Activated T-cell treated with anti-CD3 and anti-CD28 coated beads, Interleukin-2, amount 50 U/mL, for 1 hour (primary cell): ENCODE measurements at regions not wholly inside any gene's neighbourhood (a gene's known extent, or its start where the extent isn't known, plus 50 kb on each side); places are given as distances from the start of the nearest gene placed in this dataset.

Experiments used
- DNase-seq: peaks from one replicate; pipeline ENCODE4 v3.0.0-alpha.2; 2020

DNA sequence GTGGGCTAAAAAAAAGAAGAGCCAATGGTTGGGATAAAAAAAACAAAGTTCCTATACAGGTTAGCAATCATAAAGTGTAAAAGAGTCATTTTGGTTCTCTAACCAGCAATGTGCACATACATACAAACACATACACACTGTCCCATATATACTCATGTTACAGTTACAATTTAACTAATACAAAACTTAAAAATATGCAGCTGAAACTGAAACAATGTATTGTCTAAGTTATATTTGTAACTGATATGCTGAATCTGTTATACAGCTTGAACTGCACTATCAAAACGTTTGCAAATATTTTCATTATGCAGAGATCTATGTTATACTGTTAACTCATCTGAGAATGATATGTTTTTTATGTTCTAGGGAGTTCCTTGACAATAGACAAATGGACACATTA, 173.7 kb downstream of the KLF12 start:
- no peak for DNase-seq

DNA sequence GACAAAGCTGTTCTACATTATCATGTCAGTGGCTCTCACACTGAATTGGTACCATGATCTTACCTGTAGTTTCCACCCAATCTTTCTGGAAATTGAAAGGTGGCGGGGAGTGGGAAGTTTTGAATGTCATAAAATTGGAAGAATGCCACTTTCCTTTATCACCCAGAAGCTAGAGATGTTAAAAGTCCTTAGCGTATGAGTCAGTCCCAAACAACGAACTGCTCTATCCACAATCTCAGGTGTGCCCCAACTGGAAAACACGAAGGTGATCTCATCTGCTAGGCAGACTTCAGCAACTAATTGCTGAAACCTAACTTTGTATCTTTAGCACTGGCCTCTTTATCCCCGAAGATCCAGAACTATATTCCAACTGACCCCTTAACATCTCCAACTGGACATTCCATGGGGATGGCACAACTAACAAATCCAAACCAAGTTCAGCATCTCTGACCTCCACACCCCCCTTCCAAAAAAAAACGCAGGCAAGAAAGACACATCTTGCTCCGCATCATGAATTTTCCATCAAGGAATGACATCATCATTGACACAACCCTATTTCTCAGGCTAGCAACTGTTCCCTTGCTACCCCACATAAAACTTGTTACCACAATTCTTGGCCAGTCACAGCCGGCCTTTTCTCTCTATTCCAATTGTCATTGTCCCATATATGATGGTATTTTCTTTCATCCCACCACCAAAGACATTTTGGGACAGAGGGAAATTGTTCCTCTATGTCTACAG, 175.4 kb downstream of the KLF12 start:
- no peak for DNase-seq

DNA sequence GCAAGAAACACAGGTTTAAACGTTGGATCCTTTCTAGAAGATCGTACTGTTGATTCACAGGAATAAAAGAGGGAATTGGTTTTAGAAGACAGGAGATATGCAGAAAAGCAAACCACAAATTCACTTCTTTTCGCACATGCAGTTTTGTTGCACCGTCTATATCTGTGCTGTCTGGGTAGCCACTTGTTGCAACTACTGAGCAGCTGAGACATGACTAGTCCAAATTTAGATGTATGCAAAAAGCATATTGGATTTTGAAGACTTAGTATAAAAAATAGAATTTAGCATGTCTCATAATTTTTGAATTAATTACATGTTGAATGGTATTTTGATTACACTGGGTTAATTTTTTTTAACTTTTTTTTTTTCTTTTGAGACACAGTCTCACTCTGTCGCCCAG, 176.3 kb downstream of the KLF12 start:
- no peak for DNase-seq

DNA sequence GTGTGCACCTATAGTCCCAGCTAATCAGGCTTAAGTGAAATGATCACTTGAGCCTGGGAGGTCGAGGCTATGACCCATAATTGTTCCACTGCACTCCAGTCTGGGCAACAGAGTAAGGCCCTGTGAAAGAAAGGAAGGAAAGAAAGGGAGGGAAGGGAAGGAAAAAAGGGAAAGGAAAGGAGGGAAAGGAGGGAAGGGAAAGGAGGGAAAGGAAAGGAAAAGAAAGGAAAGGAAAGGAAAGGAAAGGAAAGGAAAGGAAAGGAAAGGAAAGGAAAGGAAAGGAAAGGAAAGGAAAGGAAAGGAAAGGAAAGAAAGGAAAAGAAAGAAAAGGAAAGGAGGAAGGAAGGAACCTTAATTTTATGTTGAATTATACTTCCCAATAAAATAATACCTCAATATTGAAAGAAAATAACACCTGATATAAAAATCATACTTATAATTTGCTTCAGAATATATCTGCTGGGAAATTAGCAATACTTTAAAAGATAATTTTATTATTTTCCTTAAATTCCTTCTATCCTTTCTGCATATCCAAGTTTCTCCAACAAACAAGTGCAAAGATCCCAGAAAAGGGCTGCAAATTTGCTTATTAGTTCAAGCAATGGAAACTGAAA, 177.3 kb downstream of the KLF12 start:
- no peak for DNase-seq

DNA sequence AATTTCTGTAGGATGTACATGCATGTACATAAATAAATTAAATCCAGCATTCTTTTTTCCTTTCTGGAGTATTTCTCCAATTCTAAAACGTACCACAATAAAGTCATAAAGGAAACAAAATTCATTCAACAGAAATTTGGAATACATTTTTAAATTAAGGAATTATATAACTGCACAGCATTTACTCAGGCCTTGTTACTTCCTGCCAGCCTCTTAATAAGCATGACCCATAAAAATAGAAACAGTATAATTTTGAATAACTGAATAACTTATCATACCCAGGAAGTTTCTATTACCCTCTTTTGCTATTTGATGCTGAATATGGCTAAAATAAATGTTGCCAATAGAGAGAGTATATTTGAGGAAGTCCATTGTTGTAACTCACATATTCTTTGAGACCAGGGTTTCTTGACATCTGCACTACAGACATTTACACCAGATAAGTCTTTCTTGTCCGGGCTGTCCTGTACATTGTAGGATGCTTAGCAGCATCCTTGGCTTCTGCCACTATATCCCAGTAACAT, 178.2 kb downstream of the KLF12 start:
- no peak for DNase-seq

DNA sequence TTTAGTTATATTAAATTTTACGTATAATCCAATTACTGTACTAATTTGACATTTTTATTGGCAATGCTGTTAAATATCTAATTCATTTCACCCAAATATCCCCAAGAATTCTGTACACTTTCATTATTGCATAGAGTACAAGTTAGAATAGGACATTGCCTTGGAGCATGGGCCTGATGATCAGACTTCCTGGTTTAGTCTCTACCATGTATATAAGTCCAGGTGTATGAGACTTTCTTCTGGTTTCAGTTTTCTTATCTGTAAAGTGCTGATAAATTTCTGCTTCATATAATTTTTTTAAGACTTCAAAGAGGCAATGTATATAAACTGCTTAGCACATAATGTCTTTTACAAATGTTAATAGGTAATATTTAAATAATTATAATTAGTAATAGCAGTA, 179.4 kb downstream of the KLF12 start:
- DNase-seq, result no peak

DNA sequence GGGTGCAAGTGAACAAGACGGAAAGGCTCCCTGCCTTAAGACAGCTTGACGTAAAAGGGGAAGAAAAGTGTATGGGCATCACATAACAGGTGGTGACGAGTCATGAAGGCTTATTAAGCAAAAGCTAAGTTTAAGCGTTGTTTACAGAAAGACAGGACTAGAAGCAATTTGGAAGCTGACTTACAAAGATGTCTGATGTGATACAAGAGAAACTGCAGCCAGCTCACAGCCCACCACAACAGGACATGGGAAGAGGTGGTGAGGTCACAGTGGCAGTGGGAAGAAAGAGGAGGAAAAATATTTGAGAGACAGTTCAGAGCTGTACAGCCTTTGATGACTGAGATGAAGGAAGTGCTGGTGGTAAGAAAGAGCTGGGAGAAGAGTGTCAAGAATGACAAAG, 181.6 kb downstream of the KLF12 start:
- DNase-seq, result no peak

DNA sequence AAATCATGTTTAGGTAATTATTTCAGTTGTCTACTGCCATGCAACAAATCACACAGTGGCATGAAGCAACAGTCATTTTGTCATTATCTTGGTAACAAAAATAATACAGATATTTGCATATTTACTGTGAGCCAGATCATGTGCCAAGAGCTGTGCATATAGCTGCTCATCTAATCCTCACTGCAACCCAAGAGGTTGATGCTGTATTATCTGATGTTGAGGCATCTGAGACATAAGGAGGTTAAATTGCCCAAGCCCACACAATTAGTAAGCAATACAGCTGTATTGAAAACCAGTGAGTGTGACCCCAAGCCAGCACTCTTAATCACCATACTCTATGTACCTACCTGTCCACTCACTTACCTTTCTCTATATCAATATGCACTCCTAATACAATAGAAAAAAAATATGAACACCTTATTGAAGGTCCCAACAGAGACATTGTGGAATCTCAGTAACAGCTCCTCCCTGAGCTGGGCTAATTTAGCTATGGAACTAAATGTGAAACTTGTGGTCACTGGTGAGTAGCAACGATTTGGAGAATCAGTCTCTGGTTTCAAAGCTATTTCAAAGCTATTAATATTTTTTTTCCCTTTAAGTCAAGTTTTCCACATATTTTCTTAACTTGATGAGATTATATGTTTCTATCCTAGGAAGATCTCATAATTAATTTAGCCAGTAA, 185.2 kb downstream of the KLF12 start:
- no peak for DNase-seq

DNA sequence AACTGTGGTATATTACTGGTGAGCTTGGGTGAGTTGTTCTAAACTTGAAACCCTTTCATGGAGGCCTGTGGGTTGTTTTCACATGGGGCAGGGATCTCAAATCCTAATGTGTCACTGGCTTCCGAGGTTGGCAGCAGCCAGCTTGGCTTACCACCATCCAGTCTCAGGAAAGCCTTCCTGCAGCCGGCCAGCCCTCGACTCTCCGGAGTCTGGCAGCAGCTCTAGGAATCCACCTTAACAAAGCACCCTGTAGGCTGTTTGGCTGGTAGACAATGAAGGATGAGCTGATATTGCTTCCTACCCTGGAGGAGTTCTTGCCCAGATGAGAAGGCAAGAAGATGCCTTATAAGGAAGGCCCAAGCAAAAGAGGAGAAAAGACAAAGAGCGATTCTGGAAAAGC, 188.3 kb downstream of the KLF12 start:
- no peak for DNase-seq

DNA sequence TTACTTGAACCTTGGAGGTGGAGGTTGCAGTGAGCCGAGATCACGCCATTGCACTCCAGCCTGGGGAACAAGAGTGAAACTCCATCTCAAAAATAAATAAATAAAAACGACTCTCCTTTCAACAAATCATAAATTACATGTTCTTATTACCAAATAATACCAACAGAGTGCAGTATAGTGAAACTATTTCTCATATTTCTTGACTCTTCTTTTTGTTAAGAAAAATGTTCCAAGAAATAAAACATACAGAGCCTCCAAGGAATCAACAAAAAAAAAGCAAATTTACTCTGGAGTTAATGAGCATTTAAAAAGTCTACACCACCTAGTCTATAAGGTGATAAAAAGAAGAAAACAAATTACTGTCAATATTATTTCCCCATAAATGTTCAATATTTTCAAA, 188.8 kb downstream of the KLF12 start:
- no peak for DNase-seq

DNA sequence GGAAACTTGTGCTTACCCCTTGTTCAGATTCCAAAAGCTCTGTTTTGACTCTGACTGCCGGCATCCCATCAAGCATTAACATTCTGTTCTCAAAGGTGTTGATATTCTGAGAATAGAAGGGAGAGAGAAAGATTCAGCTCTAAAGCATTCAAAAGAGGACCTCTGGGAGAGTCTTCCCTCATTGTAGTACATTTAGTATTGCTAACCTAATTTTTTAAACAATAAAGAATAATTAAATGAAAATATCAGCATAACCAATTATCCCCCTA, 190.3 kb downstream of the KLF12 start:
- no peak for DNase-seq

DNA sequence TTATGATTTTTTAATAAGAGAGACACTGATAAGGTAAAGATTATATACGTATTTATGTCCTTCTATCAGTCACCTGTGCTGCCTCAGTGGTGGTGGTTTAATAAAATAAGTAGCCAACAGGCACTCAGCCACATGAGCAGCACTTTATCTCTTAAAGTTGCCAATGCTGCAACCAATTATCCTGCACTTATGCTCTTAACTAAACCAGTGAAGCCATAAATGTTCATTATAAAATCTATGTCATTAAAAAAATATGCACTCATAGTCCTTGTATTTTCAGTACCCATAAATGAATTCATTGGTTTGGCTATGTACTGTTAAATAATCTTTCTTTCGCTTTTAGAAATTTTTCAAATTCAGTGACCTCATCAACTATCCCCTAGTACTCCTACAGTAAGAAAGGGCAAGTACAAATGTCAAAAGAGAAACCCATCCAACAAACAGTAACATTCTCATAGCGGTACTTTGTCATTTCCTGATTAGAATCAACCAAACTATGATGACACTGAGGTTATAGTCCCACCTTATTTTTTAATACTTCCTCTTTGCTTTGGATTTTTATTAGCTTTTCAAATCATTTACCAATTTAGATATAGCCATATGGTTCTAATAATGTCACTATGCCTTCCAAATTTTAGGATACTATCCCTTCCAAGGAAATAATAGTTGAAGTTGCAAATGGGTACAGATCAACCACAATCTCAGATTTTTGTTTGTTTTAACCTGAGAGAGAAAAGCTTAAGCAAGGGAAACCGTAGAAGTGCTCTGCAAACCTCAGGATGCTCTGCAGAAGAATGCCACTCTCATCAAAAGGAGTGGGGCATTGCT, 190.9 kb downstream of the KLF12 start:
- no peak for DNase-seq

DNA sequence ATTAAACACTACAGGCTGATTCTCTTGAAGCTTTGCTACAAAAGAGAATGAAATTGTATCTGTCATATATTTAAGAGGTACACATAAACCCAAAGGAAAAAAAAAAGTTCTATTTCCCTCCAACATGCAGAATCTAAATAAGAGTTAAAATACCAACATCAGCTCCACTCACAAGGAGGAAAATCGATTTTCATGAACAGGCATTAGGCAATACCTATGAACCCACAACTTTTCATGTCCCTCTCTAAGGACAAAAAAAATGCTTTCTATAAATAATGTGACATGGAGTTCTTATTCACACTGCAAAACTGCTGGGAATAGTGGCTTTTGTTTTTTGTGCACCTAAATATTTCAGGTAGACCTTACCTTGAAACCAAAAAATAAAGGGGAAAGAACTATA, 192.5 kb downstream of the KLF12 start:
- no peak for DNase-seq

DNA sequence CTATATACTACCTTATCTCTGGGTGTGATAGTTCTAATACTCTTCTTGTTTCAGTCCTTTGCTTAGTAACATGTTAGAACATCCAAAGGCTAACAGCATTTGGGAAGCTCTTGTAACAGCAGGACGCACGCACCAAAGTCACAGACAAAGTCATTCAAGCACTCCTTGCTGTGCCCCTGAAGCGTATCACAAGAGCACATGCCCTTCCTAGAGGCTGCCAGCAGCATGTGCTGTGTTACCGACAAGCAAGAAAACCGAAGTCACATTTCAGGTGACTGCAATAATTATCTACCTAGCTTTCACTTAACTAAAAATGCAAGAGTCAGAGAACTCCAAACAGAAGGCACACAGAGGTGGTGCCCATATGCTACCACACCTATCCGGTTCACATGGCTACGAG, 194.1 kb downstream of the KLF12 start:
- DNase-seq, result no peak

DNA sequence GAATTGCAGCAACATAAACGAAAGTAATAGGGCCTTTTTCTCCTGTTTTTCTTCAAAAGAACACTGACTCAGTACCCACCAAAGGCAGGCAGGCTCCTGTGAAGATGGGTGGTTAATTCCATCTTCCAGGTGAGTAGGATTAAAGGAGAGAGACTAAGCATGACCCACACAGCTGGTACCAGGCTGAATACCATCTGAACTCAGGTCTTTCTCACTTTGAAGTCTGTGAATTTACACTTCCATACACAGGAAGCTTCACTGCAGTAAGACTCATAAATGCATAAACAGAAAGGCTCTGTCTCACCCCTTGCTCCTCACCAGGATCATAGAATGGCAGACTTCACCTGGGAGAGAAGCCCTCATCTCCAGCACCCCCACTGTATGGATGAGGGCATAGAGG, 194.6 kb downstream of the KLF12 start:
- no peak for DNase-seq

DNA sequence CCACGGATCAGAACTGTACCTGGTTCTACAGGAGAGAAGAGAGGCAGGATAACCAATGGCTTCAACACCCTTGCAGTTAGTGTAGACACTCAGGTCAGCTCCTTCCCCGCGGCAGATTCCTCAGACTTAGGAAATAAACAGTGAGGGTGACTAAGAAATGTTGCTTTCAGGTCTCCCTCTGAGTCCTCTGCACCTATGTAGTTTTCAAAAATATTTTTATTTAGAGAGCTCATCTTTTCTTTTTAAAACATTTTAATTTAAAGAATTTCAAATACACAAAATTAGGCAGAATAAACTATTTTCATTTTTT, 195.2 kb downstream of the KLF12 start:
- no peak for DNase-seq

DNA sequence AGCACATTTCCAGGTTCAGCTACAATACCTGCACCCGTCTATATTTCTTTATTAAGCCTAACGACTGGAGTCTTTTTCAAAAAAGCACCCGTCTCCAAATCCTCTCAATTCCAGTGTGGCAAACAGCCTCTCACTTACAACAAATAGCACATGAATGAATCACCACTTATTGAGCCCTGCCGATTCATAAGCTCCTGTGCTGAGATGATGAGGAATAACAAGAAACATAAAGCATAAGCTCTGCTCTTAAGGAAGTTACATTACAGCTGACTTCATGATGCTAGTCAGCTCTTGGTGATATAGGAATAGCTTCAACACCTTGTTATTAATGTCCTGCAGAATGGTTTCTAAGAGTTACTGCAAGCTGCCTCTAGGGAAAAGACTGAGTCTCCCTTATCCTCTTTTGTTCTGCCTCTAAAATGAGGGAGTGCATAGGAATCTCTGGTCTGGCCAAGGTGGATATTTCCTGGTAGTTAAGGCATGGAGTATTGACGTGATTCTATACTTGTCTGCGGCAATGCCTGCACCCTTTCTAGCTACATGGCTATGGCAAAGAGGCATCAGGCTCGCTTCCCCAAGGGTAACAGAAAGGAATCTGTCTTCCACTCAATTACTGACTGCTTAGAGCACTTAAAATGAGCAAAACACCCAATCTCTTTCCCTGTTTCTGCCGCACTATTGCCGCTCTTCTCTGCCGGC, 195.7 kb downstream of the KLF12 start:
- DNase-seq, result no peak

DNA sequence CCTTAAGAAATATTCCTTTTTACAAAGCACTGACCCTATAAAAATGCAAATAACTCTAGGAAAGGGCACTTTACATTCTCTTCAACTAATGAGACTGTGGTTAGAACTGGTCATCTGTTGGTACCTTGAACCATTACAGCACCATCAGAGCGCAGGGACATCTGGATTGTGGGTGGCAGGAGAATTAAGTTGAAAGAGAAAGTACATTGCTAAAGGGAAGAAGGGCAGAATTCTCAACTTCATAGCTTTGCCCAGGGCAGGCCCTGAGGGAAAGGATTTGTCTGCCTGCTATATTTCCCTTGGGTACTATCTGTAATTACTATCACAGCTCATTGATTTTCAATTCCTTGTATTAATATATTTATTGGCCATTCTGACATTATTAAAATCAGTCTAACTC, 196.8 kb downstream of the KLF12 start:
- DNase-seq, result no peak

DNA sequence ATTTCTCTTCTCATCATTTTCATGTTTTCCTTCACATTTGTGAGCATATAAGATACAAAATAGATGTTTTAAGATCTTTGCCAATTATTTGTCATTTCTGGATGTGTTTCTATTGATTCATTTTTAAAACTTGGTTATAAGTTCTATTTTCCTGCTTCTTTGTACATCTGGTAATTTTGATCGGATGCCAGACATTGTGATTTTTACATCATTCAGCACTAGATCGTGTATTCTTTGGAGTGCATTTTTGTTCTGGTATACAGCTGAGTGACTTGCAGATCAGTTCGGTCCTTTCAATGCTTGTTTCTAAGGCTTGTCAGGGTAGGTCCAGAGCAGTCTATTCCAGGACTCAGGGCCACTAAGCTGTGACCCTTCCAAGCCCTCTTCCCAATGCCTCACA, 198.2 kb downstream of the KLF12 start:
- DNase-seq, result no peak

DNA sequence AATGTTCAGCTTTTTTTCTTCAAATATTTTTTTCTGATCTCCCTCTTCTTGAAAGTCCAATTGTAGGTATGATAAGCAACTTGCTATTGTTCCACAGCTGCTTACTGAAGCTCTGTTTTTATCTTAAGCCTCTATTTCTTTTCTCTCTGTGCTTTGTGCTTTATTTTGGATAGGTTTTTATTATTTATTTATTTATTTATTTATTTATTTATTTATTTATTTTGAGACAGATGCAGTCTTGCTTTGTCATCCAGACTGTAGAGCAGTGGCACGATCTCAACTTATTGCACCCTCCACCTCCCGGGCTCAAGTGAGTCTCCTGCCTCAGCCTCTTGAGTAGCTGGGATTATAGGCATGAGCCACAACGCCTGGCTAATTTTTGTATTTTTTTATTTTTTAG, 199.4 kb downstream of the KLF12 start:
- no peak for DNase-seq

DNA sequence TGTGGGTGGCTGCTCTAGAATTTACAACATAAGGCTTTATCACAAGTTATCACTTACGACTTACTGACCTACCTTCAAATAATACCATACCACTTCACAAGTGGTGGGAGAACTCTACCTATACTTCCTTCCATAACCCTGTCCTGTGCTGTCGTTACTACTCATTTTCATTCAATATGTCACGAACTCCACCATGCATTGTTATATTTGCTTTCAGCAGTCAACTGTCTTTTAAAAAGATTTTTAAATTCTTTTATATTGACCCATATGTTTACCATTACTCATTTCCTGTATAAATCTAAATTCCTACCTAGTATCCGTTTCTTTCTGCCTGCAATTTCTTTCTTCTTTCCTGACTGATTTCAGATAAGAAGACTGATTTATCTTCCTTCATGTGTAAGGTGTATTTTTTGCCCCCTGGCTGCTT, 200.0 kb downstream of the KLF12 start:
- DNase-seq, result no peak

DNA sequence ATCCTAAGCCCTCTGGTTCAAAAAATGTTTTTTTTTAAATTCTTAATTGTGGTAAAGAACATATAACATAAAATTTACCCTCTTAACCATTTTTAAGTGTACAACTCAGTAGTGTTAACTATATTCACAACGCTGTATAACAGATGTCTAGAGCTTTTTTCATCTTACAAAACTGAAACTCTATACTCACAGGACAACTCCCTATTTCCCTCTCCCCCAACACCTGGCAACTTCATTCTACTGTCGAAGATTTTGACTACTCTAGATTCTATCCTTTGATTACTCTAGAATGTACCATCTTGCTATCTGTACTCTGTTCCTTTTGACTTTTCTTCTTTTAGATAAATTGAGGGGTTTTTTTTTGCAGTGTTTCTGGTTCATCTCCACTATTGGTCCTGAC, 200.4 kb downstream of the KLF12 start:
- no peak for DNase-seq

DNA sequence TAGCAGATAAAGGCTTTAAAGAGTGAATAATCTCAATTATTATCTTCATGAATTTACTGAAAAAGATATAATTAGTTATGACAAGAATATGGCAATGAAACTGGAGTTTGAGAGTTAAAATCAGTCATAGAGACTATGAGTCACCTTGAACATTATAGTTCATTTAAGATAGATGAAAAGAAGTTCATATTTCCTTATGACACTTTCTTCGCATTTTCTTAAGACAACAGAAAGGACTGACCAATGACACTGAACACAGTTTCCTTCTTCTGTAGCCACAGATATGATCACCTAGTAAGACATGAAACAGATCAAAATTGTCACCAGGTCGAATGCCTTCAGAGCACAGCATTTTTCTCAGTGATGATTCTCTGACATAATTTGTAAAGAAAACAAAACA, 202.1 kb downstream of the KLF12 start:
- DNase-seq, result no peak
